Suprapubic skin (tissue), 4 donors: ENCODE measurements at regions not wholly inside any gene's neighbourhood (a gene's known extent, or its start where the extent isn't known, plus 50 kb on each side); places are given as distances from the start of the nearest gene placed in this dataset.

Experiments used
- EP300 ChIP-seq: sonication (generic); formaldehyde crosslinking; IDR thresholded peaks from one replicate; pipeline ENCODE4 v1.6.1; 2017; ENCODE audit warnings: antibody characterized with exemption
- POLR2A ChIP-seq, 2 donors: fragments of 450-650 bp; IDR thresholded peaks; one replicate each; pipeline ENCODE4 v1.6.1; 2017; ENCODE audit warnings: antibody characterized with exemption in 2 of 2, mild to moderate bottlenecking in 2 of 2, moderate library complexity in 2 of 2
- POLR2AphosphoS5 ChIP-seq, 3 donors: sonication (generic); formaldehyde crosslinking; IDR thresholded peaks; one replicate each; pipeline ENCODE4 v1.6.1; 2017; ENCODE audit warnings: antibody characterized with exemption in 3 of 3
- TF ChIP-seq, protein P1 (sequence below), 2 donors: fragments of 200-600 bp in 1 of 2; fragments of 450-650 bp in 1 of 2; sonication (generic) in 1 of 2; IDR thresholded peaks; one replicate each; pipeline ENCODE4 v1.5.1; 2016 to 2019; ENCODE audit warnings: antibody characterized with exemption in 2 of 2, mild to moderate bottlenecking in 1 of 2, moderate library complexity in 1 of 2

DNA sequence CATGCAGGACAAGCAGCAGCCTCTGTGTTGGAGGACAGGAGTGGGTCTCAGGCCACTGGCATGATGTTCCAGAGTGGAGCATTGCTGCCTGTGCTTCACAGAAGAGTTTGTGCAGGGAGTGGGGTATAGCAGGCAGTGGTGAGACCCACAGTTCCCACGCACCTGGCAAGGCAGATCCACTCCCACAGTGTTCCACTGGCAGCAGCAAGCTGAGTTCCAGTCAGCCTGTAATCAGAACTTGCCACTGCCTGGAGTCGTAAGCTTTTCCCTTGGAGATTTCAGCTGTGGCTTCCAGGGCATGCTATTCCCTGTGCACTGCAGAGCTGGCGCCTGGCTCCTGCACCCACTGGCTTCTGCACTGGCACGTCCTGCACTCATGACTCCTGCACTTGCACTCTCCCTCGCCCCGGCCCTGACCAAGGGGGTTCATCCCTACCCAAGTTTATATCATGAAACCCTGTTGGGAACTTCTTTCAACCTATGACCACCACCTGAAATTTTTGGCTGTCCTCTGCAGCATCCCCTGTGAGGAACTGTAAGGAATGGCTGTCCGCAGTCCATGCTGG, 1144.3 kb downstream of the RAPGEF2 start:
- TF ChIP-seq, protein P1, sequence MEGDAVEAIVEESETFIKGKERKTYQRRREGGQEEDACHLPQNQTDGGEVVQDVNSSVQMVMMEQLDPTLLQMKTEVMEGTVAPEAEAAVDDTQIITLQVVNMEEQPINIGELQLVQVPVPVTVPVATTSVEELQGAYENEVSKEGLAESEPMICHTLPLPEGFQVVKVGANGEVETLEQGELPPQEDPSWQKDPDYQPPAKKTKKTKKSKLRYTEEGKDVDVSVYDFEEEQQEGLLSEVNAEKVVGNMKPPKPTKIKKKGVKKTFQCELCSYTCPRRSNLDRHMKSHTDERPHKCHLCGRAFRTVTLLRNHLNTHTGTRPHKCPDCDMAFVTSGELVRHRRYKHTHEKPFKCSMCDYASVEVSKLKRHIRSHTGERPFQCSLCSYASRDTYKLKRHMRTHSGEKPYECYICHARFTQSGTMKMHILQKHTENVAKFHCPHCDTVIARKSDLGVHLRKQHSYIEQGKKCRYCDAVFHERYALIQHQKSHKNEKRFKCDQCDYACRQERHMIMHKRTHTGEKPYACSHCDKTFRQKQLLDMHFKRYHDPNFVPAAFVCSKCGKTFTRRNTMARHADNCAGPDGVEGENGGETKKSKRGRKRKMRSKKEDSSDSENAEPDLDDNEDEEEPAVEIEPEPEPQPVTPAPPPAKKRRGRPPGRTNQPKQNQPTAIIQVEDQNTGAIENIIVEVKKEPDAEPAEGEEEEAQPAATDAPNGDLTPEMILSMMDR (IDR thresholded peaks at IDR 0.05) = no peak
- TF ChIP-seq EP300 = no peak
- TF ChIP-seq POLR2A (IDR thresholded peaks at IDR 0.05) = no peak
- TF ChIP-seq POLR2AphosphoS5 (IDR thresholded peaks at IDR 0.05) = no peak
